Activated T-helper 1 cell treated with Interleukin-2 at 50 U/mL for 16 hours (primary cell): ENCODE measurements at regions not wholly inside any gene's neighbourhood (a gene's known extent, or its start where the extent isn't known, plus 50 kb on each side); places are given as distances from the start of the nearest gene placed in this dataset.

Source experiments
- DNase-seq: peaks from one replicate; pipeline ENCODE4 v3.0.0-alpha.2; 2020; ENCODE audit warnings: low read depth

DNA sequence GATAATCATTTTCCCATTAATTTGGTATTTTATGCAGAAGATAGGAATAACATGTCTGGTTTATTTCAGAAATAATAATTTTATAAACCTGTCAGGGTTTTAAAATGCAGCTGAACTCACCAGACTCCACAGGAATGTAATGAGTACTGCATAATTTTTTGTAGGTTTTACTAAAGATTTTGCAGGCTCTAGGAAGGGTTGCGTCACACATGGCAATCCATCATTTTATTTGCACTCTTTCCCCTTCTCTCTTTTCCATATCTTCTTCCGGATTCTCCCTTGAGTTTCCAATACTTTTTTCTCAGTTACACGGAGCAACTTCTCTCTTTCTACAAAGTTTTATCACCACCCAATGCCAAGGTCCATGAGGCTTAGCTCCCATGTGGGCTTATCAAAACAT, 234.7 kb downstream of the NFKBIZ start:
- DNase-seq, result no peak

DNA sequence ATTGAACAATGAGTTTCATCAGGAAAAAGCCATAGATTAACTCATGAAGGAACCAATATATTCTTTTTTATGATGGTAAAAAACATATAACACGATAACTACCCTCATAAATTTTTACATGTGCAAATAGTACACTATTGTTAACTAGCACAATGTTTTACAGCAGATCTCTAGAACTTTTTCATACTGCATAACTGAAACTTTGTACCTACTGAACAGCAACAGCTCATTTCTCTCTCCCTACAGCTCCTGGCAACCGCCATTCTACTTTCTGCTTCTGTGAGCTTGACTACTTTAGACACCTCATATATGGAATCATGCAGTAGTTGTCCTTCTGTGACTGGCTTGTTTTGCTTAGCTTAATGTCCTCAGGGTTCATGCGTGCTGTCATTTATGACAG, 235.4 kb downstream of the NFKBIZ start:
- no peak for DNase-seq

DNA sequence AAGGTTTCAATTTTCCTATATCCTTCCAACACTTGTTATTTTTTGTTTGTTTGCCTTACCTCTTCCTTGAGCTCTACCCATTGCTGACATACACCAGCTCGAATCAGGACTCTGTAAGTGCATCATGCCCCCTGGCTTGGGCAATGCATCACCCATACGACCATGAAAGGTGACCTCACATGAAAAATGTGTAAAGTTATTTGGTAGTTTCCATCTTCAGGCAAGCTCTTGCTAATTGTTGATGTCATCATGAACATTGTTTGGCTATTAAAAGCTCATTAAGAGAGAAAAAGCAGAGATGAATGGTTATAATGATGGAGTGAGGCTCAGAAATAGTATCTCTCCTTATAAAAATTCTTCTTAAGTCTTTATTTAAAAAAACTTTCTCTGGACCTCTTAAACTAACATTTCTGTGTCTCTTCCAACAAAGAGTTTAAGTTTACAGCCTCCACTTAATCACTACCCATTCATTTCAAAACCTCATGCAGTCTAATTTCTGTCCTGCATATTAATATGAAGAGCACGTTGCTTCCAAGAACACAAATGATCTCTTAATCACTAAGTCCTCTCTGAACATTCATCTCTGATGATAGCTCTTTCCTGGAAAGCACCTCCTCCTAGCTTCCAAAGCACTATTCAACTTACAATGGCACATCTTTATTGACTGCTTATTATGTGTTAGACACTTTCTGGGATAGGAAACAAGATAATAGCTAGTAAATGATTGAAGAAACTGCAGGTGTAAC, 236.3 kb downstream of the NFKBIZ start:
- no peak for DNase-seq

DNA sequence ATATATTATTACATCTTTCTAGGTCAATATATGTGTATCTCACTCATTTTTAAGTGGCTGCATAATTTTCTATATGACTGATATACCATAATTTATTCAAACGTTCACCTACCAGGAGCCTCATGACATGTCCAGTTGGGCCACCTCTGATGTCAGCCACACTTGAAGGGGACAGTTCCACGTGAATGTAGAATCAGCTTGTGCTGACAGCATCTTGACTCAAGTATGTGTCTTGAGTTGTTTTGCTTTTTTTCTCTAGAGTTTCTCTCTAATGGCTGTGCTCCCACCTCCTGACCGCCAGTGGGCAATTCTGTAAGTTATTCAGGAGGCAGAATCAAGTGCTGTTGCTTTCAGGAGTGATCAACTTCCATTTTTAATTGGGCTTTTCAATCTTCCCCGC, 237.9 kb downstream of the NFKBIZ start:
- DNase-seq, result no peak

DNA sequence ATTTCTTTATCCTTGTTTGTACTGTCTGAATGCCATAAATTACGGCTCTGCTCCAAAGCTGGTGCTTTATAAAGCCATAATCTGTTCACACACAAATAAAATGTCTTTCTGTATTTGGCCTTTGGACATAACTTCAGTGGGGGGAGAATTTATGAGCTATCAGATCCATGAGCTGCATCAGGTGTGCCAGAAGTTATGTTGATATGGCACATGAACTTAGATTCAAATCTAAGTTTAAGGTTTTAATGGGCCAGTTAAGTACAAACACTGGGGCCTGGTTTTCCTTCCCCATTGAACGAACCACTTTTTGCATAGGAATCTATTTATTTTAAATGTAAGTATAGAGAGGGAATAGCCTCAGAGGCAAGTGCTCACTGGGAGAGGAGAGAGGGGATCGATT, 239.9 kb downstream of the NFKBIZ start:
- no peak for DNase-seq

DNA sequence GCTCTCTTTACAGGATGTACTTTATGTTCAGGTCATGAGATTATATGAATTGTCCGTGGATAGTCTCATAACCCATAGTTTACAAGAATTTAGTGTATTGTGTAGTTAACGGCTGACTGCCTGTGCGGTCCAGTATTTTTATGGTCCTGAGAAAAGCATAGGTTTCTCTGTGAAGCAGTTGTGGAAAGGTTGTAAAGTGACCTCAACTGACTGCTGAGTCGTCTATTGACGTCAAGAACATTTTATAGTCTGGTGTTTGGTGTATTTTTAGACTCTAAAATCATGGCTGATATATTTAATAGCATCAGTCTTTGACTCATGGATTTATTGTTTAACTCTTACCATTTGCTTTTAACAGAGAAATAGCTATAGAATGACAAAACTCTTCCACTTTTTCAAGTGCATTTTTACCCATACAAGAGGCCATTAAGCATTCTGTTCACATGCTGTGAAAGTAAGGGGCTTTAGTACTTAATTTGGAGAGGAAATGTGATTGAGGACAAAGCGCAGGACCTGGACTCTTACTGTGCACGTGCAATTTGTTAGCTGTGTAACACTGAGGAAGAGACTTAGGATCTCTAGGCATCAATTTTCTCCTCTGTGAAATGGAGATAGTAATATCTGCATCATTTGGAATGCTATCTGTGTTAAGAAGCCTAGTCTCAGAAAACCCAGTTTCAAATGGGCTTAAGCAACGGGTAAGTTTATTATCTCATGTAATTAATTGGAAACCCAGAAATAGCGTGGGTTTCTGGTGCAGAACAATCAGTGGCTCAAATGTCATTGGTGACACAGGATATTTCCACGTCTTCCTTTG, 240.8 kb downstream of the NFKBIZ start:
- no peak for DNase-seq

DNA sequence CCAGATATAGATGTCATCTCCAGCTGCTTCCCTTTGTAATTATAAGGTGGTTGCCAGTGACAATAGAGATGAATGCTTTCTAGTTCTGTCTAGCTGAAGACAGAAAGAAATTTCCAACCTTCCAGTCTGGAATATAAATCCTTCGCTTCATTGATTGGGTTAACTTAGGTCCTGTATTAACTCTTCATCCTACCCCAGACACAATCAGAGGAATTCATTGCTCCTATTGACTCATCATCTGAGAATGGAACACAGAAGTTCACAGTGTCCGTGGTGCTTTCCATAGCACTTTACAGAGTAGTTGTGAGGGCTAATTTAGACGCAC, 241.4 kb downstream of the NFKBIZ start:
- DNase-seq, result no peak

DNA sequence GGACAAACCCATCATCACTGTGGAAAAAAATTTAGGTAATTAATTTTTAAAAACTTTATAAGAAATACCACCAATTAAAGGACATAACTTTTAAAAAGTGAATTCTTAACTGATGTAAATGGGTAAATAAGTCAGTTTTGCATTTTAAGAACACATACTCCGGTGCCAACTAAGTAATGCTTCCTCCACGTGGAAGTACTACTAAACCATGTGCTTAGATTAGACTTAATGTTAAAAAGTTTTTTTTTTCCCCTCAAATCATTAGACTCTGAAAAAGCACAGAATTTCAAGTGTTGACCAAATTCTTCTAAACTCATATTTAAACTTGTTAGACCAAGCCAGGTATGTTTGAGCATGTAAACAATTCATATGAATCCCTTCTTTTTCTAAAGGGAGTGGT, 242.0 kb downstream of the NFKBIZ start:
- no peak for DNase-seq

DNA sequence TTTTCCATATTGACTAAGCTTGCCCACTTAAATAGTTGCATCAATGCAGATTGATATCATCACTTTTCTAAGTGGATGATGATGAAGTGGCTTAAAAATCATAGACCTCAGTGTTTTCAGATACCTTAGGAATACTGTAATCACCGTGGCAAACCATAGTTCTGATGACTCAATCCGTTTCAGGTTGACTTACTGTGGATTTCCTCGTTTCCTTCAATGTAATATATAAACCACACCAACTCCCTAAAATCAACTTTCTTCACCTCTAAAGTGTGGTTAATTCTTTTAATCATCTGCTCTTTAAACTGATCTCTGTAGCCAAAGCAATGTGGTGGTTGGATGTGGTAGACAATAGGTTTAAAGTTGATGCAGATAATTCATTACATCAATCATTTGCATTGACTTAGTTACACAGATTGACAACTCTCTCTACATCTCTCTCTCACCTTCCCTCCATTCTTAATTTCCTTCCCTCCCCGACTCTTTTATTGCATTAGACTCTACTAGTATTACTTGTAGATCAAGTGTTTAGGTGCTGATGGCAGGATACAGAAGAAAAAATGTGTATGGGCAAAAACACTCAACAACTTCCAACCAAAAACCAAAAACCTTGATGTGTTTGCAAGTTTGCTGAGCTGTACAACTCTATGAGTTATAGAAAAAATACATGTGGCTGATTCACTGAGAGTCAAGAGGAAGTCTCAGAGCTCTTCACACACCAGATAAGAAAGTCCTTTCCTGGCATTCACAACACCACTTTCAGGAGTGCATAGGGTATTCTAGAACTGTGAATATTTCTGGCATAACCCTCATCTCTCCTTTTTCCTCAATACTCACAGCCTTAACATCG, 243.5 kb downstream of the NFKBIZ start:
- no peak for DNase-seq

DNA sequence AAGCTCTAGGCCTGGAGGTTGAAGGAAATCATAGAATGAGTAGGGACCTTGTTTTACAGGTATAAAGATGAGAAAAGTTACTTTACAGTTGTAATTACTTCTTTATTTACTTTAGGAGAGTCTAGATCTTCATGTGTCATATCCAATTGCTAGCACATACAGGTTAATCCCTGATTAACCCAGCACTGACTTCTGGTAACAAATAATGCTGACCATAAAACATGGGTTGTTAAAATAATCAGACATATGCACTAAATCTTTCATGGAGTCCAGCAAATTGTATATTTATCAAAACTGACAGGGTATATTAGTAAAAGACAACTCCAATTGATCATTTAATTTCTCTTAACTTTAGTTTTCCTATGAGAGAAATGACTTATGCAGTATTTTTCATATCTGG, 245.2 kb downstream of the NFKBIZ start:
- DNase-seq, result no peak

DNA sequence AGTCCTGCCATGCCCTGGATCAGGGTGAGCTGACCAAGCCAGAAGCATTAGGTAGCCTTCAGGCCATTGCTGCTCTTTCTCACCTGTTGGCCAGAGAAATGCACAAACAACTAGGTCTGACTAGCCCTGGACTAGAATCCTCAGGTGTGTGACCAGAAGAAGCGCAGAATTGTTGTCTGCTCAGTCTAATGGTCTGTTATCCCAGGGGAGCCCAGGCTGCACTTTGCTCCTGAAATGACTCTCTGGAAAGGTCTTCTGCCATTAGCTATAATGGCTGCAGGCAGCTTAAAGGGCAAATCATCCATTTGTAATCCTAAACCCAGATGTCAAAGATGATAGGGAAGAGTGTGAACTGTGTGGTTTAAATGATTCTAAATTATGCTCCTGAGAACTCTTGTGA, 246.1 kb downstream of the NFKBIZ start:
- DNase-seq, result no peak

DNA sequence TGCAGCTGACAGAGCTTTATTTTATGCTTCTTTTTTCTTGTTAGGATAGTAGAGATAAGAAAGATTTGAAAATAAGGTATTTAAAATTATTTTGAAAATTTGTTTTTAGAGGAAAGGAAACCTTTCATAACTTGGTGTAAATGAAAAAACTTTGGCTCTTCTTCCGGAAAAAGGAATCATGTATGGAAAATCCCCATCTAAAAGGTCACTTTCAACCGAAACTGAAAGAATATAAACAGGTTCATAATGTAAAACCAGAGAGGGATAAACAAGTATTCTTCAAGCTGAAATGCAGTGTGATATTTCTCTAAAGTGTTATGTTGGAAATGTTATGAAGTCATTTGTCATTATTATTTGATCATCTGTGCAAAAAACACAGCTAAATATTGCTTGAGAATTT, 246.8 kb downstream of the NFKBIZ start:
- DNase-seq, result no peak

DNA sequence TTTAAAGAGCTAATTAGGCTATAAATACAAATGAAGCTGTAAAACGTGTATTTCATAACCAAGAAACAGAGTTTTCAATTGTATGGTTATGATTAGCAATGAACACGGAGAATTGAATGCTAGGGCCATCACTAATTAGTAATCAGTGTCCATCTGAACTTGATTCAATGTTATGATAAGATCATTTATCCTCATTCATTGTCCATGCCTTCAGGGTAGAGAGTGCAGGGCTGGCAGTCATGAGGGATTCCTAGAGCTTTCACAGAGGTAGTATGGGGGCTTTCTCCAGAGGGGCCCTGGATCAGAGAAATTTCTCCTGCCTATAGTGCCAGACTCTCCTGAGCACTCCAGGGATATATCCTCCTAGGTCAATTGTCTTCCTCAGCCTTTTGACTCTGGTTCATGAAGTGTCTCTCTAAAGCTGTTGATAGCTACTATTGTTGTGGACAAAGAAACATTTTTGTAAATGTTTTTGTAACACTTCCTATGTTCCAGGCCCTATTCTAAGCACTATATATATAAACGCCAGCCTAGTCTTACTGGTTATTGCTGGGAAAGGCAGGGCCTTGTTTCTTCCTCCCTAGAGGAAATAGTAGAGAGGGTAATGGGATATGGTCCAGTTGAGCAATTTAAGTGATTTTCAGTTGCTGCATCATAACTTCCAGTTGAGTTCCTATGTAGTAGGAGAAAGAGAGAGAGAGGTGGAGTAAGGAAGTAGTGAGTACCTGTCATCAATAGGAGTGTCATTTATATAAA, 249.0 kb downstream of the NFKBIZ start:
- DNase-seq, result no peak

DNA sequence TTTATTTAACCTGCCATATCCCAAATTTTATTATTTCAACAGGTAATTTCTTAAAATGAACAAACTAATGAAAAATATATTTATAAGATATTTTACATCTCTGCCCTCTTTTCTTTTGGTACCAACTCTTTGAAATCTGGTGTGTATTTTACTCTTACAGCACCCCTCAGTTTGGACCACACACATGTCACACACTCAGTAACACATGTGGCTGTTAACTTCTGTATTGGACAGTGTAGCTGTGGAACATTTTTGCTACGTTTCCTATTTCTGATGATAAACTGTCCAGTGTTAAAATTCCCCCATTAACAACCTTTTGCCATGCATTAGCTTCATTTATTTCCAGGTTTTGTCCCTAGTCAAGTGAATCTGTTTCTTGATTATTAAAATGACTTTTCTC, 250.6 kb downstream of the NFKBIZ start:
- DNase-seq, result no peak

DNA sequence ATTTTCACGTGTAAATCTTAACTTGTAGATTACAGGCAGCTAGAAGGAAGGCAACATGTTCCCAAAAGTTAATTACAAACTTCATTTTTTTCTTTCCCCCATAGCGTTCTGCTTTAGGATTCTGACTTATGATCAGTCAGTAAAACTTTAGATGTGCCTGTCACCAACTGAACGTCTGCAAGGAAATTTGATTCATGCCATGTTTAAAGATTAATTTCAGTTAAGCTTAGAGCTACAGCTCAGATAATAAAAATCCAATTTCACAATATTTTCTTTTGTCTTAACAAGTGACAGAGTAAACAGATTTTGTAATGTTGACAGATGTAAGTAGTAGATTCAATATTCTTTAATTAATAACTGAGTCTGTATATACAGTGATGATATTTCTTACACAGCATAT, 253.1 kb downstream of the NFKBIZ start:
- DNase-seq, result no peak

DNA sequence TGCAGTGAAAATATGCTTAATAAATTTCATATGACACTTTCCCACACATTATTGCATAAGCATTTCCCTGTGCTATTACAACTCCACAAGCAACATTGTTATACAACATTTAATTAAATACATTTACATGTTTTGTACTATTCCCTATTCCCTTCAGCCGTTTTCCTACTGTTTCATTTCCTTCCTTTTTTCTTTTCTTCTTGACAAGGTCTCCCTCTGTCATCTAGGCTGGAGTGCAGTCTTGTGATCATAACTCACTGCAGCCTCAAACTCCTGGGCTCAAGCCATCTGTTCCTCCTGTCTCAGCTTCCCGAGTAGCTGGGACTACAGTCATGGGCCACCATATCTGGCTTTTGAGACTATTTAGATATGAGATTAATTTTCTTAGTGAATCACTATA, 254.7 kb downstream of the NFKBIZ start:
- no peak for DNase-seq

DNA sequence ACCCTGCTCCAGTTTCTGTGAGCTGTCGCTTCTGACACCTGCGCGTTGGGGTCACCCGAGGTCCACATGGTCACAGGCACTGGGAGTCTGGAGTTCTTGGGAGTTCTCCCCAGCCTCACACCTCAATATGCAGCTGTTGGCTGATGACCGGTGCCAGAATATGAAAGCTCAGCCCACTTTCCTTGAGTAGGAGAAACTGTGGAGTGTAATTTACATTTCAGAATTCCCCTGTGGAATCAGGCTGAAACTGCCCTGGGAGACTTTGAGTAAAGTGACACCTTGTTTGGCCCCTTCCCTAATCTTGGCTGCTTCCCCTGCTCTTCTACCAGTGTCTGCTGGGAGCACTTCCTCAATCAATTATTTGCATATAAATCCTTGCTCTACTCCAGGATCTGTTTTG, 255.9 kb downstream of the NFKBIZ start:
- no peak for DNase-seq

DNA sequence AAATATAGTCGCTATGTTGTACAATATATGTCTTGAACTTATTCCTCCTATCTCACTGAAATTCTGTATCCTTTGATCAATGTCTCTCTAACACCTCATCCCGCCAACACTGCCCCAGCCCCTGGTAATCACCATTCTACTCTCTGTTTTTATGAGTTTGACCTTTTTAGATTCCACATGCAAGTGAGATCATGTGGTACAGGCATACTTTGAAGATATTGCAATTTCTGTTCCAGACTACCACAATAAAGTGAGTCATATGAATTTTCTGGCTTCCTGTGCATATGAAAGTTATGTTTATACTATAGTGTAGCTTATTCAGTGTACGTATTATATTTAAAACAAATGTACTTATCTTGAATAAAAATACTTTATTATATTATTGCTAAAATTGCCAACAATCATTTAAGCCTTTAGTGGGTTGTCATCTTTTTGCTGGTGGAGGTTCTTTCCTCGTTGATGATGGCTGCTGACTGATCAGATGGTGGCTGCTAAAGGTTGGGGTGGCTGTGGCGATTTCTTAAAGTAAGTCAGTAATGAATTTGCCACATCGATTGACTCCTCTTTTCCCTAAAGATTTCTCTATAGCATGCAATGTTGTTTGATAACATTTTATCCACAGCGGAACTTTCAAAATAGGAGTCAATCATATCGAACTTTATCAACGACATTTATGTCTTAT, 257.2 kb downstream of the NFKBIZ start:
- DNase-seq, result no peak

DNA sequence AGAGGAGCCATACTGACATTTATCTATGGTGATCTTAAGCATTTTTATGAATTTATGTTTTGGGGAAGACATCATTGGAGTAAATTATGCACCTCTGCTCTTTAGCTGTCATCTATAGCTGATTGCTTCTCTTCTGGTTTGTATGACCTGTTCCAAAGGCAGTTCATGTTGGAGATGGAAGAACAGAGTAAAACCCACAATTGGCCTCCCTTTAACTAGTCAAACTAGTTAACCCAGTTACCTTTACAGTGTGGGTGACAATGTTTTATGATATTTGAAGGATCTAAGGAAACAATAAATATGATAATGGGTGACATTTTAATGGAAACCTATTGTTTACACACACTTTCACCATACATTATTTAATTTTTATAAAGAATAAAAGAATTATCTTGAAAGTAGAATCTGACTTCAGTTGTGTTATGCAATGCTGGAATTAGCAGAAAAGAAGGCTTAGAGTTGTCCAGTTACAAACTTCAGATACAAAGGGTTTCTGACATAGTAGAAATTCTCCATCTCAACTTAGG, 263.5 kb downstream of the NFKBIZ start:
- no peak for DNase-seq

DNA sequence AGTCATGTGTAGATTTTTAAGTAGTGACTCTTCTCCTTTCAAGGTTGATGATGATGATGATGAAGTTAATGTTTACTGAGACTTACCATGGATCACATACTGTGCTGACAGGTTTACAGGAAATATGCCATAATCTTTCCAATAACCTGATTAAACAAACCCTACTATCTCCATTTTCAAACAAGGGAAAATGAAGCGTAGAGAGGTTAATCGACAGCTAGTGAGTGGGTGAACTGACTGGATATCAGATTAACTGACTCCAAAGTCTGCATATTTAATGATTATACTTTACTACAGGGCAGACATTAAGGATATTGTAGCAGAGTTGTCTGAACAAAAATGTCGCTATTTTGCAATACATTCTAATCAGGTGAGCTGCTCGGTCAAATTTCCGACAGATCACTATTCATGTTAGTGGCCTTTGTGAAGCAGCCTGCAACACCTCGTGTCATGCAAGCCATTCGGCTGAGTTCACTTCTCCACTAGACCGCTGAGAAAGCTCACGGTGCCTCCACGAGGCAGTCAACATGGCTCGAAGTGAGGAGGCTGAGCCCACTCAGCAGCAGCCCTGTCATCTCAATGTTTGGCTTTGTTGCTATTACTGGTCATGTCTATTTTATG, 264.2 kb downstream of the NFKBIZ start:
- DNase-seq, result no peak
